Renal cortex interstitium (tissue), 11 donors: ENCODE measurements at regions not wholly inside any gene's neighbourhood (a gene's known extent, or its start where the extent isn't known, plus 50 kb on each side); places are given as distances from the start of the nearest gene placed in this dataset.

Source experiments
- DNase-seq, 11 donors: peaks; one replicate each; pipeline ENCODE4 v3.0.0-alpha.2; 2013; ENCODE audit warnings: low read depth in 9 of 11, low spot score in 4 of 11; ENCODE audit errors: extremely low read depth in 1 of 11

DNA sequence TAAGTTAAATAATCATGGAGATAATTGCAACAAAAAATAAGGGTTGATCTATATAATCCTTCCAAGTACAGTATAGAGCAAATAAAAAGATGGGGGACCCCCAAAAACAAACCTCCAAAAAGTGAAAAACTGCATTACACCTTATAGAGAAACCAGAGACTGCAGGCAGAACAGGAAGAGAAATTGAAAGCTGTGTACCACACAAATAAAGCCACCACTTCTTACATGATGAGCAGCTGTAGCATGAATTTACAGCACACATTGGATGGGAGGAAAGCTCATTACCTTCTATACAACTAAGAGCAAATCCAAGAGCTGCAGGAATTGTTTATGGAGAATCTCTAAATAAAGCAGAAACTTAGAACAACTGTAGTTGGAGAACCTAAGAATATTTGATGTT, 152.4 kb upstream of the PDE5A start:
- no peak for DNase-seq

DNA sequence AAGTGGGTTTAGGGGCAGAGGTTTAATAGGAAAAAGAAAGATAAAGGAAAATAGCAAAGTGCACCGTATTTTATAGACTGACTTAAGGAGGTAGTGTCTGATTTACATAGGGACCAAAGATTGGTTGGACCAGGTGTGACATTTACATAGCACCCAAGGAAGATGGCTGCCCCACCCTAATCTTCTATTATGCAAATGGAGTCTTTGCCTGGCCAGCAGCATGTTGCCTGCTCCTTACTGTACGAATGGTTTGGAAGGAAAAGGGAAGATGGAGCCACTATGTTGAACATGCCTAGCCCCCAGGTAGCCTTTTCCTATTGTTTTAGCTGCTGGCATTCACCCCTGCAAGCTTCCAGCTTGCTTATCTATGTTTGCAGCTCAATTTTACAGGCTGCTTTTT, 146.2 kb upstream of the PDE5A start:
- no peak for DNase-seq

DNA sequence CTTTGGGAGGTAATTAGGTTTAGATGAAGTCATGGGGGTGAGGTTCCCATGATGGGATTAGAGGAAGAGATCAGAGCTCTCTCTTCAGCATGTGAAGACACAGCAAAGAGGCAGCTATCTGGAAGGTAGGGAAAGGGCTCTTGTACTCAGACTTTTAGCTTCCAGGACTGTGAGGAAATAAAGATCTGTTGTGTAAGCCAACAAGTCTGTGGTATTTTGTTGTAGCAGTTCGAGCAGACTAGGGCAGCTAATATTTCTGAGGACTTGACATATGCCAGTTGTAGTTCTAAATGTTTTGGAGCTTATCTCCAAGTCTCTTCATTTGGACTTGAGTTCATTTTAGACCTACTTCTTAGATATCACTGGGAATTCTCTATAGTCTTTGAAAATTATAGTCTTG, 137.3 kb upstream of the PDE5A start:
- DNase-seq = no peak

DNA sequence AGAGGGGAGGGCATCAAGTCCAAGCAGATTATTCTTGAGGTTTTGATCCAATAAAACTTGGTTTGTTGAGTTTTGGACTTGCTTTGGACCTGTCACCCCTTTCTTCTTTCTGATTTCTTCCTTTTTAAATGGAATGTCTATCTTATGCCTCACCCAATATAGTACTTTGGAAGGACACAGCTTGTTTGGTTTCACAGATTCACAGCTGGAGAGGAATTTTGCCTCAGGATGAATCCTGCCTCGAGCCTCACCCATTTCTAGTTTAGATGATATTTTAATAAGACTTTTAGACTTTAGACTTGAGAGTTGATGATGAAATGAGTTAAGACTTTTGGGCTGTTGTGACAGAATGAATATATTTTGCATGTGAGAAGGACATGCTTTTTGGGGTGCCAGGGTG, 136.9 kb upstream of the PDE5A start:
- no peak for DNase-seq

DNA sequence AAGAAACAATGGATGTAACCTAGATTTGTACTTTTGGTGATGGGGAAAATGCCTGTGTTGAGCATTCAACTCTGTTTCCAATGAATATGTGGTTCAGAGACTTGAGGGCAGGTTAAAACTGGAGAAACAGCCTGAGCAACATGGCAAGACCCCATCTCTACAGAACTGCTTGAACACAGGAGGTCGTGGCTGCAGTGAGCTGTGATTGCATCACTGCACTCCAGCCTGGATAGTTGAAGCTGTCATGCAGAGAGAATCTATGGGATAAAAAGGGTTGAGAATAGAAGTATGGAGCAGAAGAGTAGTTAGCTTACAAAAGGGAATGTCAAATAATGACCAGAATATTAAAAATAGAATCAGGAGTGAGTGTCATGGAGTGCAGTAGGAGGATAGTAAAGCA, 134.8 kb upstream of the PDE5A start:
- no peak for DNase-seq

DNA sequence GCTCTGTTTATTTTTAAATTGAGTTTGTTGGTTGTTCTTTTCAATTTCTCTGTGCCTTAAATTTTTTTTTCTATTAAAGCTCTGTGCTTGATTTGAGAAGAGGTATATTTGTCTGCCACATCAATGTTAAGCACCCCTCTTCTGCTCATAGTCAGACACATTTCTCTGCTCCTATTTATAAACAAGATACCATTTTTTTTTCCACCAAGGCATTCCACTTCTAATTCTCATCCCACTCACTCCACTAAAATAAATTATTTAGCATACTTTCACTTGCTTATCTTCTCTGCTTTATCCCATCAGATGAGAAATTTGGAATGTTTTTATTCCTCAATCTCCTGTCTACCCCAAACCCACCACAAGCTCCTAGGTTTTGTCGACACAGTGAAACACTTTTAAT, 127.0 kb upstream of the PDE5A start:
- DNase-seq = no peak

DNA sequence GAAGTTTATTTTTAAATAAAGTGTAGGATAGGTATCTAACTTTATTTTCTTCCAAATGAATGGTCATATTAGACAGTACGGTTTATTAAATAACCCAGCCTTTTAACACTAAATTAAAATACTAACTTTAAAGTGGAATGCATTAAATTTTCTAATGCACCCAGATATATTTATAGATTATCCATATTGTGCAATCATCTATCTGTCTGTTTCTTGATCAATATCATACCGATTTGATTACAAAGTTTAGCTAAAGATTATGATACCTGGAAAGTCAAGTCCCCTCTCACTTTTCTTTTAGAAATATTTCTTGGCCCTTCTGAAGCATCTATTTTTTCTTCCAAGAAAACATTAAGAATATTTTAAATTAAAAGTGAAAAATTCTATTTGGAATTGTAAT, 124.3 kb upstream of the PDE5A start:
- DNase-seq = no peak

DNA sequence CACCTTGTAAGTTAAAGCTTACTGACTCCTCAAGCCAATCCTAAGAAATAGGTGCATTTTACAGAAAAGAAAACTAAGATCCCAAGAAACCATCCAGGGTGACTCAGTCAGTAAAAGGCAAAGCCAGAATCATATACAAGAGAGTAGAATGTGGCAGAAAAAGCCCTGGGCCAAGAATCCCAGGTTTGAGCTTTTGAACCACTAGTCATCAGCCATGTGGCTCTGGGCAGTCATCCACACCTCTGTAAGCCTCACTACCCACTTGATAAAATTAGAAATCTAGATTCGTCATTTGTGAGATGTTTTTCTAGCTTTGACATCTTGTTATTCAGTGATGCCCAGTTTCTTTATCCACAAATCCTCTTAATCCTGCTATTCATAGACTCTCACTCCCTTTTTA, 122.2 kb upstream of the PDE5A start:
- no peak for DNase-seq

DNA sequence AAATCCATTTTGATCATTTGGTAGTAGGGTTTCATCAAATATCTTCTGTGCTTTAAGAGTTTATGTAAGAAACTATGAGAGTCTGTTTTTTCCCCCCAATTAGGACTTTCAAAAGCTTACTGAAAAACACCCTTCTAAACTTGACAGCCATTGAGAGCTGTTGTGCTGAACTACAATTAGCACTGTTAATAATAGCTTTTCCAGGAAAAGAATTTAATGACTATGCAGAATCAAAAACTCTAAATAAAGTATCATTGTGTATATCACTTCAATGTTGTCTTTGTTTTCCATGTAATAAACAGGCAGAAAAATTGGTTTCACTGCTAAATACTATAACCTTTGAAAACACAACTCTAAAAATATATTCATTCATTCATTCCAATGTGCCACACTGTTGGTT, 121.4 kb upstream of the PDE5A start:
- no peak for DNase-seq

DNA sequence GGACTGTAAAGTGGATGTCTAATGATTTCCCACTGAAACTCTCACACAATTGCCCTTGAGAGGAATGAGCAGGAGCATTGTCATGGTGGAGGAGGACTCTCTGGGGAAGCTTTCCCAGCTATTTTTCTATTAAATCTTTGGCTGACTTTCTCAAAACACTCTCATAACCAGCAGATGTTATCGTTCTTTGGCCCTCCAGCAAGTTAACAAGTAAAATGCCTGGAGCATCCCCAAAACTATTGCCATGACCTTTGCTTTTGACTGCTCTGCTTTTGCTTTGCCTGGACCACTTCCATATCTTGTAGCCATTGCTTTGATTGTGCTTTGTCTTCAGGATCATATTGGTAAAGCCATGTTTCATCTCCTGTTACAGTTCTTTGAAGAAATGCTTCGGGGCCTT, 120.2 kb upstream of the PDE5A start:
- no peak for DNase-seq

DNA sequence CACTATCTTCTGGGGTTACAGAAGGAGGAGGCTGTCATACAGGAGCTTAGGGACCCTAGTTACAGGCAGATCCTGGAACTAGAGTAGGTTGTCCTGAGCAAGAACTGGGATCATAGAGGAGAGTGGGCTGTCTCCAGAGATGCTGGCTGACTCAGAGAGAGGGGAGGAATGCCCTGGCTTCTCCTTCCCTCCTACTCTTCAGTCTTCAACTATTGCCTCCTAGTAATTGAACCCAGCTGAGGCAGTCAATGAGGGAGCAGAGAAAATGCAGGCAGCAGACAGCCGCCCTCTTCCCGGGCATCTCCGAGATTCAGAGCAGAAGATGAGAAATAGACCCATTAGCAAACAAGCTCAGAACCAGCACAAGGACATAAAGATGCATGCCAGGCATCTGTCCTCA, 118.3 kb upstream of the PDE5A start:
- no peak for DNase-seq

DNA sequence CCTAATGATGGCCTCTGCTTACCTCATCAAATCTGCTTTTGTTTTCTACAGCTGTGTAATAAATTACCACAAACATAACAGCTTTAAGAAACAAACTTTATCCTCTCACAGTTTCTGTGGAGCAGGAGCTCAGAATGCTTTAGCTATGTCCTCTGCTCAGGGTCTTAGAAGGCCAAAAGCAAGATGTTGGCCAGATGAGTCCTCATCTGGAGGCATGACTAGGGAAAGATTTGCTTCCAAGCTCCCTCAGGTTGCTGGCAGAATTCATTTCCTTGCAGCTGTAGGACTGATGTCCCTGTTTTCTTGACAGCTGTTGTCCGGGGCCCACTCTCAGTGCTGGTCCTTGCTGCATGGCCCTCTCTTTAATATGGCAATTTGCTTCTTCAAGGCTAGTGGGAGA, 116.7 kb upstream of the PDE5A start:
- DNase-seq = no peak

DNA sequence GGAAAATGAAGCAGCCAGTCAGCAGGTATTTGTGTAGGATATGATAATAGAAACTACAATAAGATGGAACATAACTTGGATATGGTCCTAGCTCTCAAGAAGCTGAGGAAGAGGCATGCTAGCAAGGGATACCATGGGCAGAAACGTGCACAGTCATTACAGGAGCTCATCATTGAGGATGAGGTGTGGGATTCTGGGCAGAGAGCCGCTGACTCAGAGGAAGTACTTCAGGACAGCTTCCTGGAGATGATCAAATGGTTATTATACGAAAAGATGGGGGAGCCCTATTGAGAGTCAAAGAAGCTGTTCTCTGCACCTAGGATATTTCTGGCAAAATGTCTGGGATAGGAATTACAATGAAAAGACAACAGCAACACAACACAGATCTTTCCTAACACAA, 116.0 kb upstream of the PDE5A start:
- no peak for DNase-seq

DNA sequence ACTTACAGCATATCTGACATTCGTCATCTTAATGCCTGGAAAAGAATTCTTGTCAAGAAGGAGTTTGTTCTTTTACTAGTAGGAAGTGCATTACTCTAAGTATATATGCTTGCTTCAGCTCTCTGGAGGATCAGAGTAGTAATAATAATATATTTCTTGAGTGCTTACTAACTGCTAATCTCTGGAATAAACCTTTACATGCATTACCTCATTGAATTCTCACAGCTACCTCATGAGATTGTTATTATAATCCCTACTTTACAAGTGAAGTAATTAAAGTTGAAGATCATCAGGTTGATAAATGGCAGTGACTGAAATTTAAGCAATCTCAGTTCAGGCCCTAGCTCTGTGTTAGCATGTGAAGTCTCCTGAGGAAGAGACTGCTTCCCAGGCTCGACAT, 115.0 kb upstream of the PDE5A start:
- no peak for DNase-seq

DNA sequence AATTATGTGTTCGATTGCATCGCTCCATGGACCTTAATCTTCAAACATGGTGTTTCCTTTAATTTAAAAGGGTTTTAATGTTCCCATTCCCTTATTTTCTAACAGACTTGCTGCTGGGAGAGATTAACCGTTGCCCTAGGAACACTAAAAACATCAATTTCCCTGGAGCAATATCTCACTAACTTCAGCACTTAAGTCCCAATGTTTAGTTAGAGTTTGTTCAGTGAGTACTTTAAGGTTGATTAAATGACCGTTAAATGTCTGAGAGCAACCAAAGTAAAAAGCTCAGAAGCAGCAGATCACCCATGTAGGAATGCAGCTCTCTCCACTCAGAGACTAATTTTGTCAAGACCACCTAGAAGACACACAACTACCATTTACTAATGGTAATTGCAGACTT, 111.2 kb upstream of the PDE5A start:
- DNase-seq = peak in 1 of 11 donors; percentile 14

DNA sequence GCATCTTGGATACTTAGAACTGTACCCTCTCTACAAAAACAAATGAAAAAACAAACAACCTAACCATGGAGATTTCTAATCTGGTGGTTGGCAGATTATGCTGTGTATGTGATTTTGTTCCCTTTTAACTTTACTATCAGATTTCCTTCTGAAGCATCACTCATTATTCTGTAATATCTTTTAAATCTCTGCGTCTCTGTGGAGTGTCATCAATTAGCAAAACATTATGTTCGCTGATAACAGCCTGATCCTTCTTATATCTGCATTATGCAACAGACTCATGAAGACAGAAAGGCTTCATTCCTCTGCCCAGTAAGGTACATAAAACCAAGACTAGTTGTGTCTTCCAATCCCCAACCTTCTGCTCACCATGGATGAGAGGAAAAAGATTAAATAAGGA, 110.3 kb upstream of the PDE5A start:
- DNase-seq = no peak

DNA sequence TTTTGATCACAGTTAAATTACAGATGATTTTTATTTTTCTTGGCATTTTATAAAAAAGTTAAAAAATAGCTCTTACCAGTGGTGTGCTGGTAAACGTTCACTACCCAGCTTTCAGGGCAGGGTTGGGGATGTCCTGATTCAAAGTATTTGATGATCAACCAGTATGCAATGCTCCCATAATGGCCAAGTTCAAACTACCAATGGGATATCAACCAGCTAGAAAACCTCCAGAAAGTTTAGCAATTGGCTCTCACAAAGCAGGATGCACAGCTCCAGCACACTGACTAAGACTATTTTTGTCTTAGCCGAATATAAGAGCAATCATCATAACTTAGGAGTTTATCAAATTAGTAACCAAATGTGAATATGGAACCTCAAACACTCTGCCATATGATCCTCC, 108.0 kb upstream of the PDE5A start:
- DNase-seq = no peak

DNA sequence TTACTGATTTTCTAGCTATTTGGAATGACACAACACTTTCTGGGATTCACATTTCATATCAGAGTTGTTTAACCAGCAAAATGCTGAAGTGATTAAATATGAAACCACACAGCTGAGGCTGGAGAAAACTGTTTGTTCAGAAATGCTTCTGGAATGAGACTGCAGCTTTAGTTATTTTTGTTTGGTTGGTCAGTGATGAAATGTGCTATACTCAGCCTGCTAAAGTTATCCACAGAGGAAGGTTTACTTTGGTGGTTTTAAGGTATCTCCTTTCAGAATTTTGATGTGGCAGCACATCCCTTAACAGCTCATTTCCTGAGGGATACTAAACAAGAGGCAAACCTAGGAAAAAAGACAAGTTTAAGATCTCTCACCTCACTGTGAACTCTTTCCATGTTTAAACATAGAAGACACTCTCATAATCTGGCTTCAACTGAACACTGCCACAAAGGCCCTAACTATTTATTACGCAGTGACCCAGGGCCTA, 106.6 kb upstream of the PDE5A start:
- DNase-seq = peak in 4 of 11 donors; percentile 11 to 30 (median 16)

DNA sequence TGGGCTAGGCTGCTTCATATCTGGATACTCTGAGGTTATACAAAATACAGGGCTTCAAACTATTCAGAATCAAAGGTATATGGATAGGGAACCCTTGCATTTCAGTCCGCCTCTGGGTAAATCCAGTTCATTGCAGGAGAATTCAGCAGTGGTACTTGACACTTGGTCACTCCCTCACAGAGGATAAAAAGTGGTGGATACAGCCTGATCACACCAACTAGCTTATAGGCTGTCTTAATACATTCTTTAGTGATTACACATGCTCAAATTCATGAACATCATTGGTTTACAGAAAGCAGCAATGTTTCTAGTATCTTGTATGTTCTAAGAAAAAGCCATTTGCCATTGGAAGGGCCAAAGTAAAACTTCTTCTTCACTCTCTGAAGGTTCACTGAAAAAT, 104.8 kb upstream of the PDE5A start:
- no peak for DNase-seq

DNA sequence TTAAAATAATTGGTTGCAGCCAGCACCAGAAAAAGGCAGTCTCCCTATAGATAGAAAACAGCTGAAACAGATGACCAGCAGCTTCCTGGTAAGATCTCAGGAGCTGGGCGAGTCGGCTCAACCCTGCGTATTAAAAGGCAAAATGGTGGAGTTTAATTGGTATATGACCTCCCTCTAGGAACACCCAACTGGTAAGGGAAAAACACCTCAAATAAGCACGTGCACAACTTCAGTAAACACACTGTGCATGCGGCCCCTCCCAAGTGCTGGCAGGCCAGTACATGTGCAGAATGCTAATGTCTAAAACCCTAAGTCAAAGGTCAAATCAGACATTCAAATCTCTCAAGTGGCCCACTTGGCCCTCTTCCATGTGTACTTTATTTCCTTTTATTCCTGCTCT, 103.2 kb upstream of the PDE5A start:
- DNase-seq = no peak

DNA sequence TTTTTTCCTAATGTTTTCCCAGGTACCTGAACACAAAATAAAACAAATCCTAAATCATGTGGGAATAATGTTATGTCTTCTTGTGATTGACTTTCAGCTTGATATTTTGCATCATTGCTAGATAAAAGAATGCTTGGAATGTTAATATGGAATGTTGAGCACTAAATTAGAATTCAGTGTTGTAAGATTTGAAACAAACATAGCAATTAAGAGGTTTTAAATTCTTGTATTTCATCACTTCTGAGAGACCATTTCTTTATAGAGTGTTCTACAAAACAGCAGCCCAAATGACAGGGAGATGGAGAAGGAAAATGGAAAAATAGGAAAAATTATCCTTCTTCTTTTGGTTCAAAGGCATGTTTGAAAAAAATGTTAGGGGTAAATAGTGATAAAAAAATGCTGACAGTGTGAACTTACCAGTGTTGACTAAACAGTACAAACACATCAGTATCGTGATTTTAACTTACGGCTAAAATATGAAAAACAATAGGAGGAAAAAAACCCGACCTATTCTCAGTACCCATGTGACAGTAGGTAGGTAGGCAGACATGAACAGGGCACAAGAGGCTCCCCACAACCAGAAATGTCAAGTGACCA, 102.6 kb upstream of the PDE5A start:
- no peak for DNase-seq

DNA sequence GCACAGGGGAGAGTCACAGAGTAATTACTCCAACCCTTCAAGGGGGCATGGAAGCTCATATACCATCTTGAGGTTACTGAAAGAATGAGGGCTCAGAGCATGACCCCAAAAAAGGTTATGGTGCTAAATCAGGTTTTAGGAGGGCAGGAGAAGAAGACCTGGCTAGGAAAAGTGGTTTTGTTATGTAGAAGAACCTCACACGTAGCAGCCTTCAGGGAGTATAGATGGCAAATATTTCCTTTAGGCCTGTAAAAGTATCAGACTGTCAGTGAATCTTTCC, 102.0 kb upstream of the PDE5A start:
- DNase-seq = peak in 4 of 11 donors; percentile 7 to 41 (median 27)
